HepG2 (cell line): ENCODE measurements at regions not wholly inside any gene's neighbourhood (a gene's known extent, or its start where the extent isn't known, plus 50 kb on each side); places are given as distances from the start of the nearest gene placed in this dataset.
A peak's percentile ranks its signal among the peaks of the same experiment; 100 is the strongest.

Experiments used
- ATAC-seq: fragments of 200-7000 bp; cut with Tn5 transposase; 3 replicates; pipeline ENCODE4 v1.9.1; 2020; ENCODE audit warnings: mild to moderate bottlenecking, moderate library complexity
- BruUV-seq: library from RNA; stranded (reverse); fragments of 400-500 nt; replicated peaks from 2 replicates; lab custom pipeline; 2021; lab: Mats Ljungman, UMichigan
- CTCF ChIA-PET: fragments of 300-600 bp; formaldehyde crosslinking; extraction: SDS; loops from one replicate; lab custom pipeline; 2021; ENCODE audit warnings: low total read pairs, inconsistent platforms, low intra/inter-chr PET ratio; lab: Yijun Ruan, JAX
- POLR2A ChIA-PET: fragments of 350-600 bp; sonication (Branson Sonifier 250); formaldehyde crosslinking; loops from one replicate; lab custom pipeline; 2020; ENCODE audit warnings: antibody characterized with exemption, inconsistent platforms; lab: Yijun Ruan, JAX
- DNase-seq: peaks from one replicate; pipeline ENCODE4 v3.0.0-alpha.2; 2015; ENCODE audit warnings: low spot score
- FAIRE-seq: peaks from 3 replicates; lab custom pipeline; 2011; peaks lifted over from hg19 to GRCh38; lab: Jason Lieb, UNC
- H2AFZ ChIP-seq: one replicate; pipeline ENCODE4 v1.6.1; 2011; ENCODE audit warnings: low read length, inconsistent platforms
- H3K27ac ChIP-seq: fragments of 300-600 bp; 3 replicates; pipeline ENCODE4 v1.8.0; 2011; ENCODE audit warnings: mixed run types, mild to moderate bottlenecking, mixed read lengths, low read length, inconsistent platforms; ENCODE audit not compliant: insufficient read depth; ENCODE audit errors: extremely low read length
- H3K27me3 ChIP-seq, 2 experiments: fragments of 200-600 bp in 1 of 2; 2 replicates in 1 of 2; 3 replicates in 1 of 2; pipeline versions ENCODE4 v1.6.0 to v1.8.0; 2011; ENCODE audit warnings: low read length in 2 of 2, mild to moderate bottlenecking in 2 of 2, moderate library complexity in 2 of 2, inconsistent platforms in 1 of 2; ENCODE audit not compliant: insufficient read depth in 2 of 2, control insufficient read depth in 1 of 2
- H3K36me3 ChIP-seq, 2 experiments: fragments of 200-600 bp in 1 of 2; replicated peaks in 1 of 2; 2 replicates in 1 of 2; 3 replicates in 1 of 2; pipeline versions ENCODE4 v1.5.1 to v1.8.0; 2011; ENCODE audit warnings: low read length in 2 of 2, inconsistent platforms in 1 of 2; ENCODE audit not compliant: insufficient read depth in 2 of 2, control insufficient read depth in 1 of 2
- H3K4me1 ChIP-seq: 2 replicates; pipeline ENCODE4 v1.5.1; 2012; ENCODE audit warnings: low read length, inconsistent platforms; ENCODE audit not compliant: insufficient read depth
- H3K4me2 ChIP-seq: 2 replicates; pipeline ENCODE4 v1.6.0; 2011; ENCODE audit warnings: low read depth, low read length, inconsistent platforms
- H3K4me3 ChIP-seq, 3 experiments: fragments of 200-600 bp in 1 of 3; sonication (generic), shearing (Covaris generic) in 1 of 3; replicated peaks in 1 of 3; 2 replicates each; pipeline ENCODE4 v1.5.1; 2011 to 2016; ENCODE audit warnings: low read length in 3 of 3, inconsistent platforms in 2 of 3, low read depth in 2 of 3, mild to moderate bottlenecking in 2 of 3, control low read depth in 1 of 3, mixed read lengths in 1 of 3; ENCODE audit not compliant: insufficient read depth in 1 of 3
- H3K79me2 ChIP-seq: one replicate; pipeline ENCODE4 v1.6.1; 2011; ENCODE audit warnings: low read length, inconsistent platforms; ENCODE audit not compliant: insufficient read depth
- H3K9ac ChIP-seq: 2 replicates; pipeline ENCODE4 v1.6.0; 2011; ENCODE audit warnings: mild to moderate bottlenecking, low read depth, low read length, inconsistent platforms; ENCODE audit not compliant: insufficient read depth
- H3K9me3 ChIP-seq: 2 replicates; pipeline ENCODE4 v1.5.1; 2012; ENCODE audit warnings: mild to moderate bottlenecking, low read length
- H4K20me1 ChIP-seq: 2 replicates; pipeline ENCODE4 v1.6.0; 2011; ENCODE audit warnings: inconsistent platforms, mild to moderate bottlenecking, low read length, moderate library complexity; ENCODE audit not compliant: insufficient read depth
- NFE2L2 ChIP-seq: fragments of 150-350 bp; IDR thresholded peaks from 2 replicates; pipeline ENCODE4 v1.6.1; 2014; ENCODE audit warnings: low read length
- NR2F2 ChIP-seq: IDR thresholded peaks from 2 replicates; pipeline ENCODE4 v1.6.1; 2012; ENCODE audit warnings: low read depth, inconsistent platforms, borderline replicate concordance
- SMARCC2 ChIP-seq: fragments of 450-650 bp; IDR thresholded peaks from 2 replicates; pipeline ENCODE4 v1.6.1; 2017; ENCODE audit warnings: antibody characterized with exemption, mild to moderate bottlenecking
- ZNF10 ChIP-seq: sonication (generic); formaldehyde crosslinking; IDR thresholded peaks from 2 replicates; pipeline ENCODE4 v1.4.0; 2020; ENCODE audit warnings: mild to moderate bottlenecking, low read depth, missing genetic modification reagents, borderline replicate concordance
- ZNF513 ChIP-seq: sonication (generic); formaldehyde crosslinking; conservative IDR thresholded peaks from 2 replicates; pipeline ENCODE4 v1.5.0; 2020; ENCODE audit warnings: missing genetic modification reagents
- ZNF563 ChIP-seq: sonication (generic); formaldehyde crosslinking; IDR thresholded peaks from 2 replicates; pipeline ENCODE4 v1.8.0; 2022; ENCODE audit warnings: mild to moderate bottlenecking, moderate library complexity, missing genetic modification reagents
- ZSCAN29 ChIP-seq: sonication (generic); formaldehyde crosslinking; conservative IDR thresholded peaks from 2 replicates; pipeline ENCODE4 v1.4.0; 2020; ENCODE audit warnings: mild to moderate bottlenecking, missing genetic modification reagents
- WGBS: methylation state at CpG from one replicate; pipeline ENCODE4 v1.1.6; 2017; ENCODE audit warnings: low lambda C conversion rate; 5-methylcytosine and 5-hydroxymethylcytosine counted together
- in situ Hi-C: cut with HindIII; loops from 2 replicates; pipeline ENCODE4 v1.10.0; 2017; ENCODE audit warnings: low pct_unique_long_range_greater_than_20kb; ENCODE audit not compliant: extremely low pct_ligation_motif_present
- intact Hi-C: fragments of 100-400 bp; cut with micrococcal nuclease; formaldehyde crosslinking; loops from one replicate; pipeline ENCODE4 v1.10.0; 2022; ENCODE audit not compliant: unreplicated experiment

GRCh38 chr11:29707924-29708323 lies 308.9 kb downstream of the KCNA4 start (continued):
- TF ChIP-seq ZNF513: no peak

DNA sequence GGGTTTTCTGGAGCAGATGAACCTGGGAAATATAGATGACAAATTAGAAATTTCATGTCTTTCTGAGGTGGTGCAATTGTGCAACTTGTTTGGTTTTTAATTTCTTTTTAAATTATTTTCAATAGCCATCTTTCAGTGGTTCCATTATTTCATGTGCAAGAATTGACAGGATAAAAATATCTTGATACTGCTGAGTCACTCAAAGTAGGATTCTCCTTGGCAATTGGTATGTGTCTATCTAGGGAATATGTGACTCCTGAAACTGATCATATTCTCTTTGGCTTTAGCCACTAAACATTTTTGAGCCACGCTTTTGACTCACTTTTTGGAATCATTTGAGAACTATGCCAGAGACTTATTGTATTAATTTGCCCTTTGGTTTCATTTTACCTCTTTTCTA lies 331.5 kb downstream of the KCNA4 start:
- CTCF ChIA-PET: no interaction called here
- TF ChIP-seq NFE2L2 (peak; percentile 40; the same call in 1 of the 2 replicates), ZNF10 (CRISPR knock-in tag) (no peak)
- Histone ChIP-seq H3K79me2 (no peaks in the 10 kb centered on the region), H3K4me1 (no peaks in the 10 kb centered on the region), H3K27ac (no peak overlapping the region), H3K9ac (no peak overlapping the region), H3K4me3 (no peak overlapping the region), H3K9me3 (peaks cover 87% of the 10 kb centered on the region), H3K27me3 (no peaks in the 10 kb centered on the region), H2AFZ (no peak overlapping the region), H4K20me1 (no peaks in the 10 kb centered on the region), H3K36me3 (no peaks in the 10 kb centered on the region), H3K4me2 (no peak overlapping the region)
- 0% methylated on average over 1 of the region's 1 CpG for WGBS
- POLR2A ChIA-PET: no interaction called here
- BruUV-seq: no TSS peak
- no peak for FAIRE-seq
- intact Hi-C loops: no loop called here
- DNase-seq: no peak
- in situ Hi-C loops: no loop called here
- ATAC-seq: no peak

DNA sequence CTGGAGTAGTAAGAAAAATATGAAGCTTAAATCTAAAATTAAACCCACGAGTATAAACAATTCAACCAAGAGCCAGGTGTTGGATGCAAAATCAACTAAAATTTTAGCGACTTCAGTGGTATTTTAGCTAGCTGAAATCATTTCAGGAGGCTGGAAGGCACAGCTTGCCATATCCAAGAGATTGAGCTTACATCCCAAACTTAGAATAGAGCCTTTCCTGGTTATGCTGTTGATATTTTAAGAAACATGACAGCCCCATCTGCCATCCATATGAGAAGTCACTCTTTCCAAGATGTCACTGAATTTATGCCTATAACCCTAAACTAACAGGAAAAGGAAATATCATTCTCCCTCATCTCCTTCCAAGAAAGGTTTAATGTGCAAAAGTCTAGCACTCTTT lies 334.0 kb downstream of the KCNA4 start:
- H3K27ac ChIP-seq: no peak overlapping the region
- no peak overlapping the region for H3K9ac ChIP-seq
- WGBS: 0% methylated on average over 2 of the region's 2 CpGs
- no peak for DNase-seq
- H2AFZ ChIP-seq: no peak overlapping the region
- CTCF ChIA-PET: no interaction called here
- POLR2A ChIA-PET: no interaction called here
- in situ Hi-C loops (no loop called here), intact Hi-C loops (no loop called here)
- H3K27me3 ChIP-seq: no peaks in the 10 kb centered on the region
- H3K36me3 ChIP-seq: no peaks in the 10 kb centered on the region
- H3K4me1 ChIP-seq: no peaks in the 10 kb centered on the region
- H3K4me2 ChIP-seq: no peak overlapping the region
- no peak for TF ChIP-seq SMARCC2
- no peak for TF ChIP-seq NR2F2
- no peak for TF ChIP-seq ZNF563
- no peak for TF ChIP-seq ZSCAN29 (CRISPR knock-in tag)
- H4K20me1 ChIP-seq: no peaks in the 10 kb centered on the region
- peaks cover 89% of the 10 kb centered on the region for H3K9me3 ChIP-seq
- no peaks in the 10 kb centered on the region for H3K79me2 ChIP-seq
- no peak overlapping the region for H3K4me3 ChIP-seq
- no peak for ATAC-seq
- BruUV-seq: no TSS peak
- FAIRE-seq: no peak
